ENCODE measurements at regions not wholly inside any gene's neighbourhood (a gene's known extent, or its start where the extent isn't known, plus 50 kb on each side); places are given as distances from the start of the nearest gene placed in this dataset.

GRCh38 chr2:145159676-145160075, 639.8 kb upstream of the ZEB2 start:
- Histone ChIP-seq H3K27me3 (ENCODE audit: control insufficient read depth, insufficient read depth, low read length) (no peaks in the 10 kb centered on the region), H3K36me3 (replicated peaks; ENCODE audit: control insufficient read depth, insufficient read depth, low read length) (no peaks in the 10 kb centered on the region), H3K4me3 (ENCODE audit: insufficient read depth, low read depth, low read length) (no peak overlapping the region)
- DNase-seq: no peak

GRCh38 chr2:145157741-145158591, 638.0 kb upstream of the ZEB2 start:
- H3K36me3 ChIP-seq (replicated peaks; ENCODE audit: control insufficient read depth, insufficient read depth, low read length): no peaks in the 10 kb centered on the region
- no peak for DNase-seq

GRCh38 chr2:145157036-145157675, 637.2 kb upstream of the ZEB2 start:
- Histone ChIP-seq H3K36me3 (replicated peaks; ENCODE audit: control insufficient read depth, insufficient read depth, low read length) (no peaks in the 10 kb centered on the region), H3K4me3 (ENCODE audit: insufficient read depth, low read depth, low read length) (no peak overlapping the region), H3K27me3 (ENCODE audit: control insufficient read depth, insufficient read depth, low read length) (no peaks in the 10 kb centered on the region)
- DNase-seq: no peak

More at GRCh38 chr2:145157741-145158591, 638.0 kb upstream of the ZEB2 start:
- no peak overlapping the region for H3K4me3 ChIP-seq (ENCODE audit: insufficient read depth, low read depth, low read length)
- no peaks in the 10 kb centered on the region for H3K27me3 ChIP-seq (ENCODE audit: control insufficient read depth, insufficient read depth, low read length)

- H3K4me3 ChIP-seq (ENCODE audit: insufficient read depth, low read depth, low read length): no peak overlapping the region
- H3K27me3 ChIP-seq (ENCODE audit: control insufficient read depth, insufficient read depth, low read length): no peaks in the 10 kb centered on the region
- DNase-seq: no peak
- no peaks in the 10 kb centered on the region for H3K36me3 ChIP-seq (replicated peaks; ENCODE audit: control insufficient read depth, insufficient read depth, low read length)
These were observed 636.3 kb upstream of the ZEB2 start for GRCh38 chr2:145156199-145156598.

GRCh38 chr2:145155196-145155595, 635.3 kb upstream of the ZEB2 start:
- DNase-seq: no peak
- H3K4me3 ChIP-seq (ENCODE audit: insufficient read depth, low read depth, low read length): no peak overlapping the region
- H3K27me3 ChIP-seq (ENCODE audit: control insufficient read depth, insufficient read depth, low read length): no peaks in the 10 kb centered on the region
- H3K36me3 ChIP-seq (replicated peaks; ENCODE audit: control insufficient read depth, insufficient read depth, low read length): no peaks in the 10 kb centered on the region

GRCh38 chr2:145154731-145155130, 634.8 kb upstream of the ZEB2 start:
- Histone ChIP-seq H3K36me3 (replicated peaks; ENCODE audit: control insufficient read depth, insufficient read depth, low read length) (no peaks in the 10 kb centered on the region), H3K27me3 (ENCODE audit: control insufficient read depth, insufficient read depth, low read length) (no peaks in the 10 kb centered on the region), H3K4me3 (ENCODE audit: insufficient read depth, low read depth, low read length) (no peak overlapping the region)
- DNase-seq: no peak

GRCh38 chr2:145146691-145147090, 626.8 kb upstream of the ZEB2 start:
- H3K36me3 ChIP-seq (replicated peaks; ENCODE audit: control insufficient read depth, insufficient read depth, low read length): no peaks in the 10 kb centered on the region
- no peak overlapping the region for H3K4me3 ChIP-seq (ENCODE audit: insufficient read depth, low read depth, low read length)
- H3K27me3 ChIP-seq (ENCODE audit: control insufficient read depth, insufficient read depth, low read length): no peaks in the 10 kb centered on the region
- DNase-seq: no peak

GRCh38 chr2:145144131-145144728, 624.3 kb upstream of the ZEB2 start:
- no peak for DNase-seq

GRCh38 chr2:145141981-145142380, 622.1 kb upstream of the ZEB2 start:
- Histone ChIP-seq H3K27me3 (ENCODE audit: control insufficient read depth, insufficient read depth, low read length) (no peaks in the 10 kb centered on the region), H3K36me3 (replicated peaks; ENCODE audit: control insufficient read depth, insufficient read depth, low read length) (no peaks in the 10 kb centered on the region), H3K4me3 (ENCODE audit: insufficient read depth, low read depth, low read length) (no peak overlapping the region)
- no peak for DNase-seq

More at GRCh38 chr2:145144131-145144728, 624.3 kb upstream of the ZEB2 start:
- Histone ChIP-seq H3K4me3 (ENCODE audit: insufficient read depth, low read depth, low read length) (no peak overlapping the region), H3K27me3 (ENCODE audit: control insufficient read depth, insufficient read depth, low read length) (no peaks in the 10 kb centered on the region), H3K36me3 (replicated peaks; ENCODE audit: control insufficient read depth, insufficient read depth, low read length) (no peaks in the 10 kb centered on the region)

GRCh38 chr2:145140658-145141057, 620.7 kb upstream of the ZEB2 start:
- DNase-seq: no peak
- no peaks in the 10 kb centered on the region for H3K36me3 ChIP-seq (replicated peaks; ENCODE audit: control insufficient read depth, insufficient read depth, low read length)
- H3K27me3 ChIP-seq (ENCODE audit: control insufficient read depth, insufficient read depth, low read length): no peaks in the 10 kb centered on the region
- no peak overlapping the region for H3K4me3 ChIP-seq (ENCODE audit: insufficient read depth, low read depth, low read length)

- H3K36me3 ChIP-seq (replicated peaks; ENCODE audit: control insufficient read depth, insufficient read depth, low read length): no peaks in the 10 kb centered on the region
- DNase-seq: no peak
- no peak overlapping the region for H3K4me3 ChIP-seq (ENCODE audit: insufficient read depth, low read depth, low read length)
- no peaks in the 10 kb centered on the region for H3K27me3 ChIP-seq (ENCODE audit: control insufficient read depth, insufficient read depth, low read length)
These were observed 618.7 kb upstream of the ZEB2 start for GRCh38 chr2:145138626-145139025.

- H3K4me3 ChIP-seq (ENCODE audit: insufficient read depth, low read depth, low read length): no peak overlapping the region
- H3K27me3 ChIP-seq (ENCODE audit: control insufficient read depth, insufficient read depth, low read length): no peaks in the 10 kb centered on the region
- no peak for DNase-seq
- no peaks in the 10 kb centered on the region for H3K36me3 ChIP-seq (replicated peaks; ENCODE audit: control insufficient read depth, insufficient read depth, low read length)
These were observed 618.0 kb upstream of the ZEB2 start for GRCh38 chr2:145137901-145138300.

GRCh38 chr2:145137211-145137610, 617.3 kb upstream of the ZEB2 start:
- H3K27me3 ChIP-seq (ENCODE audit: control insufficient read depth, insufficient read depth, low read length): no peaks in the 10 kb centered on the region
- no peak overlapping the region for H3K4me3 ChIP-seq (ENCODE audit: insufficient read depth, low read depth, low read length)
- no peaks in the 10 kb centered on the region for H3K36me3 ChIP-seq (replicated peaks; ENCODE audit: control insufficient read depth, insufficient read depth, low read length)
- DNase-seq: no peak

- no peaks in the 10 kb centered on the region for H3K36me3 ChIP-seq (replicated peaks; ENCODE audit: control insufficient read depth, insufficient read depth, low read length)
- no peaks in the 10 kb centered on the region for H3K27me3 ChIP-seq (ENCODE audit: control insufficient read depth, insufficient read depth, low read length)
- DNase-seq: no peak
- no peak overlapping the region for H3K4me3 ChIP-seq (ENCODE audit: insufficient read depth, low read depth, low read length)
These were observed 616.8 kb upstream of the ZEB2 start for GRCh38 chr2:145136702-145137101.

- Histone ChIP-seq H3K4me3 (ENCODE audit: insufficient read depth, low read depth, low read length) (no peak overlapping the region), H3K36me3 (replicated peaks; ENCODE audit: control insufficient read depth, insufficient read depth, low read length) (no peaks in the 10 kb centered on the region), H3K27me3 (ENCODE audit: control insufficient read depth, insufficient read depth, low read length) (no peaks in the 10 kb centered on the region)
- DNase-seq: no peak
These were observed 606.2 kb upstream of the ZEB2 start for GRCh38 chr2:145126146-145126545.

All from H7 (cell line).